Right lobe of liver (tissue), 6 donors: ENCODE measurements at regions not wholly inside any gene's neighbourhood (a gene's known extent, or its start where the extent isn't known, plus 50 kb on each side); places are given as distances from the start of the nearest gene placed in this dataset.

ENCODE experiments used
- ATAC-seq, 4 donors: fragments of 200-7000 bp; cut with Tn5 transposase; one replicate each; pipeline ENCODE4 v1.9.1; 2020; ENCODE audit warnings: mild to moderate bottlenecking in 4 of 4, moderate library complexity in 4 of 4
- DNase-seq, 3 donors: peaks; one replicate each; pipeline ENCODE4 v3.0.0-alpha.2; 2020
- H3K27ac ChIP-seq, 3 donors: fragments of 200-600 bp; one replicate each; pipeline ENCODE4 v1.8.0; 2022
- H3K27me3 ChIP-seq, 2 donors: fragments of 200-600 bp; one replicate each; pipeline ENCODE4 v1.8.0; 2022
- H3K36me3 ChIP-seq, 4 donors: fragments of 200-600 bp; sonication (generic) in 1 of 4; one replicate each; pipeline versions ENCODE4 v1.5.1 to v1.8.0; 2017 to 2022; ENCODE audit warnings: control low read depth in 1 of 4
- H3K4me1 ChIP-seq, 4 donors: fragments of 200-600 bp; sonication (generic) in 1 of 4; one replicate each; pipeline versions ENCODE4 v1.5.1 to v1.8.0; 2017 to 2022; ENCODE audit warnings: control low read depth in 1 of 4
- H3K4me3 ChIP-seq, 3 donors: fragments of 200-600 bp; one replicate each; pipeline ENCODE4 v1.8.0; 2022
- H3K9me3 ChIP-seq, 4 donors: fragments of 200-600 bp; sonication (generic) in 1 of 4; one replicate each; pipeline versions ENCODE4 v1.5.1 to v1.8.0; 2017 to 2022; ENCODE audit warnings: control low read depth in 1 of 4
- CTCF ChIP-seq, 4 donors: fragments of 200-600 bp in 3 of 4; fragments of 450-650 bp in 1 of 4; IDR thresholded peaks; one replicate each; pipeline versions ENCODE4 v1.5.1 to v1.8.0; 2016 to 2022; ENCODE audit warnings: antibody characterized with exemption in 4 of 4, mild to moderate bottlenecking in 2 of 4
- POLR2A ChIP-seq: fragments of 450-650 bp; IDR thresholded peaks from one replicate; pipeline ENCODE4 v1.6.1; 2017; ENCODE audit warnings: antibody characterized with exemption, mild to moderate bottlenecking
- WGBS: methylation state at CpG from one replicate; pipeline ENCODE4 v1.1.6; 2018; ENCODE audit warnings: low coverage, low lambda C conversion rate; ENCODE audit not compliant: insufficient coverage; ENCODE audit errors: missing lambda C conversion rate; 5-methylcytosine and 5-hydroxymethylcytosine counted together
- intact Hi-C, 2 donors: fragments of 100-400 bp; cut with DNase I; formaldehyde crosslinking; loops; one replicate each; pipeline versions ENCODE4 v1.11.2 to v1.14.1; 2022
- donor health status: DM: no; HTN: yes; CAD: no.
- donor health status: DM: no; HTN: no; CAD: no.
- donor health status: DM: no; HTN: no; CAD: no.
- donor health status: DM: no; HTN: yes; CAD: no.
- donor health status: DM: no; HTN: yes; CAD: no.

GRCh38 chr16:61471737-61472136 lies 564.5 kb downstream of the CDH8 start:
- ATAC-seq (no peak), DNase-seq (no peak)
- H3K9me3 ChIP-seq: no peaks in the 10 kb centered on the region
- no peaks in the 10 kb centered on the region for H3K27me3 ChIP-seq
- intact Hi-C loops: no loop called here
- no peaks in the 10 kb centered on the region for H3K4me1 ChIP-seq
- H3K36me3 ChIP-seq: no peaks in the 10 kb centered on the region
- TF ChIP-seq CTCF (IDR thresholded peaks at IDR 0.05) (no peak), POLR2A (no peak)
- no peak overlapping the region for H3K4me3 ChIP-seq
- H3K27ac ChIP-seq: no peak overlapping the region

- H3K27ac ChIP-seq: no peak overlapping the region
- no peak for DNase-seq
- H3K36me3 ChIP-seq: no peaks in the 10 kb centered on the region
- WGBS: 100% methylated on average over 1 of the region's 2 CpGs
- TF ChIP-seq CTCF (IDR thresholded peaks at IDR 0.05): no peak
- H3K9me3 ChIP-seq: no peaks in the 10 kb centered on the region
- no peak overlapping the region for H3K4me3 ChIP-seq
- no peaks in the 10 kb centered on the region for H3K27me3 ChIP-seq
- no peak for ATAC-seq
- no peaks in the 10 kb centered on the region for H3K4me1 ChIP-seq
- intact Hi-C loops: no loop called here
These were observed 565.2 kb downstream of the CDH8 start for GRCh38 chr16:61471023-61471422.

GRCh38 chr16:61465285-61465684 lies 571.0 kb downstream of the CDH8 start:
- no peak for ATAC-seq
- H3K4me3 ChIP-seq: no peak overlapping the region
- H3K27ac ChIP-seq: no peak overlapping the region
- no peaks in the 10 kb centered on the region for H3K36me3 ChIP-seq
- H3K27me3 ChIP-seq: no peaks in the 10 kb centered on the region
- H3K4me1 ChIP-seq: no peaks in the 10 kb centered on the region
- WGBS: 48% methylated on average over 3 of the region's 3 CpGs
- no peaks in the 10 kb centered on the region for H3K9me3 ChIP-seq
- TF ChIP-seq CTCF (IDR thresholded peaks at IDR 0.05): no peak
- no peak for TF ChIP-seq POLR2A
- intact Hi-C loops: no loop called here
- DNase-seq: no peak

- no peaks in the 10 kb centered on the region for H3K36me3 ChIP-seq
- WGBS: 35% methylated on average over 3 of the region's 3 CpGs
- no peaks in the 10 kb centered on the region for H3K27me3 ChIP-seq
- no peaks in the 10 kb centered on the region for H3K4me1 ChIP-seq
- no peak overlapping the region for H3K4me3 ChIP-seq
- no peak for ATAC-seq
- no peaks in the 10 kb centered on the region for H3K9me3 ChIP-seq
- DNase-seq: no peak
- no peak overlapping the region for H3K27ac ChIP-seq
- TF ChIP-seq CTCF (IDR thresholded peaks at IDR 0.05): no peak
- intact Hi-C loops: no loop called here
These were observed 576.2 kb downstream of the CDH8 start for GRCh38 chr16:61460020-61460419.

GRCh38 chr16:61435346-61435745 lies 600.9 kb downstream of the CDH8 start:
- WGBS: 27% methylated on average over 2 of the region's 2 CpGs
- intact Hi-C loops: no loop called here

More at GRCh38 chr16:61435346-61435745, 600.9 kb downstream of the CDH8 start:
- Histone ChIP-seq H3K36me3 (no peaks in the 10 kb centered on the region), H3K9me3 (no peaks in the 10 kb centered on the region), H3K4me3 (no peak overlapping the region), H3K27me3 (no peaks in the 10 kb centered on the region), H3K4me1 (no peaks in the 10 kb centered on the region), H3K27ac (no peak overlapping the region)
- ATAC-seq (no peak), DNase-seq (no peak)
- TF ChIP-seq CTCF (IDR thresholded peaks at IDR 0.05): no peak
- no peak for TF ChIP-seq POLR2A
